8988T (cell line): ENCODE measurements at regions not wholly inside any gene's neighbourhood (a gene's known extent, or its start where the extent isn't known, plus 50 kb on each side); places are given as distances from the start of the nearest gene placed in this dataset.
"Not testable (repeated sequence)": the region's sequence is repeated elsewhere in the genome, so short reads cannot be mapped to it uniquely, and the experiment has no call there.

Experiments used
- DNase-seq: peaks from one replicate; pipeline ENCODE4 v3.0.0; 2011

- DNase-seq, result no peak
Observed at GRCh38 chr5:40274568-40274967, 405.1 kb upstream of the PTGER4 start.

GRCh38 chr5:40273936-40274335, 405.8 kb upstream of the PTGER4 start:
- DNase-seq, result no peak

GRCh38 chr5:40271476-40271875, 408.2 kb upstream of the PTGER4 start:
- no peak for DNase-seq

GRCh38 chr5:40270274-40270845, 409.4 kb upstream of the PTGER4 start:
- no peak for DNase-seq

GRCh38 chr5:40268088-40268487, 411.6 kb upstream of the PTGER4 start:
- DNase-seq, result no peak

- no peak for DNase-seq
Observed at GRCh38 chr5:40266952-40267351, 412.8 kb upstream of the PTGER4 start.

- DNase-seq, result no peak
Observed at GRCh38 chr5:40261984-40262383, 417.7 kb upstream of the PTGER4 start.

GRCh38 chr5:40260361-40260760, 419.4 kb upstream of the PTGER4 start:
- no peak for DNase-seq

GRCh38 chr5:40258222-40258621, 421.5 kb upstream of the PTGER4 start:
- DNase-seq, result no peak

GRCh38 chr5:40240671-40241070, 439.0 kb upstream of the PTGER4 start:
- no peak for DNase-seq

- DNase-seq, result no peak
Observed at GRCh38 chr5:40240111-40240510, 439.6 kb upstream of the PTGER4 start.

- no peak for DNase-seq
Observed at GRCh38 chr5:40238066-40238745, 441.5 kb upstream of the PTGER4 start.

- no peak for DNase-seq
Observed at GRCh38 chr5:40235471-40236400, 444.0 kb upstream of the PTGER4 start.

GRCh38 chr5:40233268-40233667, 446.4 kb upstream of the PTGER4 start:
- no peak for DNase-seq

- no peak for DNase-seq
Observed at GRCh38 chr5:40227931-40228330, 451.8 kb upstream of the PTGER4 start.

- DNase-seq, result no peak
Observed at GRCh38 chr5:40227366-40227765, 452.3 kb upstream of the PTGER4 start.

- no peak for DNase-seq
Observed at GRCh38 chr5:40226906-40227305, 452.8 kb upstream of the PTGER4 start.

- not testable (repeated sequence) for DNase-seq
Observed at GRCh38 chr5:40225147-40225546, 454.6 kb upstream of the PTGER4 start.

GRCh38 chr5:40224421-40224820, 455.3 kb upstream of the PTGER4 start:
- DNase-seq, result no peak

- DNase-seq, result no peak
Observed at GRCh38 chr5:40223884-40224402, 455.8 kb upstream of the PTGER4 start.

GRCh38 chr5:40221796-40222195, 457.9 kb upstream of the PTGER4 start:
- DNase-seq, result no peak

- DNase-seq, result no peak
Observed at GRCh38 chr5:40221255-40221654, 458.5 kb upstream of the PTGER4 start.

GRCh38 chr5:40220260-40220659, 459.5 kb upstream of the PTGER4 start:
- DNase-seq, result no peak

- no peak for DNase-seq
Observed at GRCh38 chr5:40217553-40217952, 462.2 kb upstream of the PTGER4 start.
